GM12892 (cell line): ENCODE measurements at regions not wholly inside any gene's neighbourhood (a gene's known extent, or its start where the extent isn't known, plus 50 kb on each side); places are given as distances from the start of the nearest gene placed in this dataset.

Experiments used
- DNase-seq: peaks from one replicate; pipeline ENCODE4 v3.0.0; 2011; ENCODE audit not compliant: insufficient read length
- FAIRE-seq: peaks from 2 replicates; lab custom pipeline; 2011; peaks lifted over from hg19 to GRCh38; lab: Jason Lieb, UNC
- POLR2A ChIP-seq: IDR thresholded peaks from 2 replicates; pipeline ENCODE4 v1.6.1; 2011; ENCODE audit warnings: low read depth, low read length, control low read depth
- POLR2AphosphoS5 ChIP-seq: IDR thresholded peaks from 2 replicates; pipeline ENCODE4 v1.6.1; 2011; ENCODE audit warnings: low read depth, low read length, control low read depth
- TAF1 ChIP-seq: IDR thresholded peaks from 2 replicates; pipeline ENCODE4 v1.6.1; 2011; ENCODE audit warnings: low read depth, mild to moderate bottlenecking, control low read depth, low read length, borderline replicate concordance

GRCh38 chr5:2023196-2023595, 140.5 kb upstream of the IRX4 start:
- DNase-seq = no peak
- TF ChIP-seq POLR2A (no peak), POLR2AphosphoS5 (no peak), TAF1 (no peak)
- no peak for FAIRE-seq

- DNase-seq (no peak), FAIRE-seq (no peak)
- TF ChIP-seq POLR2AphosphoS5 = no peak
- TF ChIP-seq POLR2A = no peak
- TF ChIP-seq TAF1 = no peak
Observed at GRCh38 chr5:2022436-2022835, 139.7 kb upstream of the IRX4 start.

- TF ChIP-seq TAF1 (no peak), POLR2A (no peak), POLR2AphosphoS5 (no peak)
- DNase-seq = no peak
- no peak for FAIRE-seq
Observed at GRCh38 chr5:2021484-2022176, 138.9 kb upstream of the IRX4 start.

- DNase-seq (no peak), FAIRE-seq (no peak)
- no peak for TF ChIP-seq TAF1
- no peak for TF ChIP-seq POLR2AphosphoS5
- no peak for TF ChIP-seq POLR2A
Observed at GRCh38 chr5:2020730-2021129, 138.0 kb upstream of the IRX4 start.

- FAIRE-seq = no peak
- DNase-seq = no peak
- no peak for TF ChIP-seq POLR2AphosphoS5
Observed at GRCh38 chr5:2019716-2020115, 137.0 kb upstream of the IRX4 start.

GRCh38 chr5:2018390-2018724, 135.6 kb upstream of the IRX4 start:
- FAIRE-seq = no peak

GRCh38 chr5:2017540-2018389, 135.0 kb upstream of the IRX4 start:
- FAIRE-seq (no peak), DNase-seq (no peak)
- TF ChIP-seq POLR2A = no peak
- no peak for TF ChIP-seq TAF1
- TF ChIP-seq POLR2AphosphoS5 = no peak

More at GRCh38 chr5:2018390-2018724, 135.6 kb upstream of the IRX4 start:
- no peak for TF ChIP-seq TAF1
- TF ChIP-seq POLR2A = no peak
- TF ChIP-seq POLR2AphosphoS5 = no peak
- DNase-seq = no peak

- no peak for FAIRE-seq
Observed at GRCh38 chr5:2015961-2016360, 133.2 kb upstream of the IRX4 start.

GRCh38 chr5:2015124-2015848, 132.6 kb upstream of the IRX4 start:
- TF ChIP-seq TAF1 = no peak
- no peak for TF ChIP-seq POLR2AphosphoS5
- TF ChIP-seq POLR2A = no peak
- DNase-seq (no peak), FAIRE-seq (no peak)

More at GRCh38 chr5:2015961-2016360, 133.2 kb upstream of the IRX4 start:
- no peak for DNase-seq
- TF ChIP-seq TAF1 (no peak), POLR2AphosphoS5 (no peak), POLR2A (no peak)

GRCh38 chr5:2014058-2014610, 131.4 kb upstream of the IRX4 start:
- no peak for TF ChIP-seq POLR2AphosphoS5
- no peak for TF ChIP-seq POLR2A
- no peak for TF ChIP-seq TAF1
- FAIRE-seq = no peak

More at GRCh38 chr5:2014058-2014610, 131.4 kb upstream of the IRX4 start:
- no peak for DNase-seq
